Head of caudate nucleus (tissue), 42 donors: ENCODE measurements at regions not wholly inside any gene's neighbourhood (a gene's known extent, or its start where the extent isn't known, plus 50 kb on each side); places are given as distances from the start of the nearest gene placed in this dataset.
A peak's percentile ranks its signal among the peaks of the same experiment; 100 is the strongest.
"Not testable (repeated sequence)": the region's sequence is repeated elsewhere in the genome, so short reads cannot be mapped to it uniquely, and the experiment has no call there.

ENCODE experiments used
- DNase-seq, 42 donors: peaks; one replicate each; pipeline versions ENCODE4 v3.0.0 to v3.0.0-alpha.2; 2020 to 2021; ENCODE audit warnings: mixed read lengths in 7 of 42
- intact Hi-C: fragments of 100-400 bp; cut with DNase I; formaldehyde crosslinking; loops from one replicate; pipeline ENCODE4 v1.15.0; 2022

- DNase-seq, intact Hi-C loops: not testable (repeated sequence)
Observed at GRCh38 chr7:97234494-97234893, 117.0 kb downstream of the SDHAF3 start.

DNA sequence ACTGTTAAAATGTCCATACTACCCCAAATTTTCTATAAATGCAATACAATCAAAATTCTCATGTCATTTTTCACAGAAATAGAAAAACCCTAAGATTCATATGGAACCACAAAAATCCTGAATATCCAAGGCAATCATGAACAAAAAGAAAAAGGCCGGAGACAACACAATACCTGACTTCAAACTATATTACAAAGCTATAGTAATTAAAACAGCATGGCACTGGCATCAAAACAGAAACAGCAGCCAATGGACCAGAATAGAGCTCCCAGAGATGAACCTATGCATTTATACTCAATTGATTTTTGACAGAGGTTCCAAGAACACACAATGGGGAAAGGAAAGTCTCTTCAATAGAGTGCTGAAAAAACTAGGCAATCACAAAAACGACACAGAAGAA, 128.8 kb downstream of the SDHAF3 start:
- DNase-seq, result no peak
- intact Hi-C loops, result no loop called here

- DNase-seq, intact Hi-C loops: not testable (repeated sequence)
Observed at GRCh38 chr7:97258187-97258586, 140.7 kb downstream of the SDHAF3 start.

- intact Hi-C loops, result no loop called here
- no peak for DNase-seq
Observed at GRCh38 chr7:97269741-97270140, 152.2 kb downstream of the SDHAF3 start.

DNA sequence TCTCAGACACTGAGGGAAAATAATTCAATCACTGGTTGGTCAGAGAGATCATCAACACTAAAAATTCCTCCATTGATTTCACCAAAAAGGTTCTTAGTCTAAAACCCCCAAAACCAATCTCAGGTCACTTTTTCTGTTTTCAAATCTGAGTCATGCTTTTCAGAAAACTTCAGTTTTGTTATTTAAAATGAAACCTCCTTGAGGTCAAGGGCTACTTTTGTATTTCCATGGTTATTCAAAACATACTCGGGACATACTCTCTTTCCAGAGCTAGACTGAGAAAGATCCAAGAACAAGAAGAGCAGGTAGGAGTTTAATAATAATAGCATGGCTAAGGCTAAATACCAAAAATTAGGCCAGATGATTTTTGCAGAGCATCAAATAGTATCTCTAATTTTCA, 152.8 kb downstream of the SDHAF3 start:
- no peak for DNase-seq
- intact Hi-C loops, result no loop called here

DNA sequence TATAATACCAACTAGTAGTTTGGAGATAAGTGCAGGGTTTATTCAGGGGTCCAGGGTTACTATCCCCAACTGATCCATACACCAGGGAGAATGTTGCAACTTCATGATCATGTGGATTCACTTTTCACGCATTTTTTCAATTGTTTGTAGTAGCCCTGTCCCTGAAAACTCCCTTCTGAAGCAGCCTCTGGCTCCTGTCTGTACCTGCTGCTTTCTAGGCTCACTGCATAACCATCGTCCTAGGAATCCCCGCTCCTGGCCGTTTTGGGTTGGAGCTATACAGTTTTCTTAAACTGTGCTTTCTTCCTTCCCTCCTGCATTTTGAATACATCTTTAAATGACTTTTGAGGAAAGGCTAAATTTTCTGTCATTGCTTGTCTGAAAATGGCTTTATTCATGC, 154.1 kb downstream of the SDHAF3 start:
- no peak for DNase-seq
- intact Hi-C loops, result no loop called here

DNA sequence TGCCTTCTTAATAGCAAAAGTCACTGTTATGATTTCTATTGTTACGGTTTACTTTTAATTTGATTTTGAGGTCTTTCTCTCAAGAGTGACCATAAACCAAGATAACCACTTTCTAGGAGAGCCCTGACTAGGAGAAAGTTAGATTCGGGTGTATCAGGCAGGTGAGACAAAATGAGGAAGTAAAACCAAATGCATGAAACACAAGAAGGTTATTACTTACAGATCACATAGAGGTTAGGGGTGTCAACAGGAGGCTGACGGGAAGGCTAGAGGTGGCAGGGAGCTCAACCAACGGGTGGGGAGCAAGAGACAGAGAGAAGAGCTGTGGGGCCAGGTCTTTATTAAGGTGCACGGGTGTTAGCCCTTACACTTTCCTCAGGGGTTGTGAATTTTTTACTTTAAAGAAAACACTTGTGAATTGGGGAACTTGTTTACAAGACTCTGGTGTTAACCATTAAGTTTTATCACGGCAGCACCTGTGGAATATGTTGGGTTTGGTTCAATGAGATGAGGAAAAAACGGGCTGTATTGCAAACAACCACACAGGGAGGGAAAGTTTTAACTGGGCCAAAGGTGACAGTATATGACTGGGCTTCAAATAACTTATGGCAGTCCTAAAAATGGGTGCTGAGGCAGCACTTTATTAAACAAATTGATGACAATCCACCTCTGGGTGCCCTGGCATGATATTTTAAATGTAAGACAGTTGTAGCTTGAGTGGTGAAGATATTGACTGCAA, 154.9 kb downstream of the SDHAF3 start:
- DNase-seq, result no peak
- intact Hi-C loops, result no loop called here

- intact Hi-C loops, result no loop called here
- no peak for DNase-seq
Observed at GRCh38 chr7:97275475-97275874, 158.0 kb downstream of the SDHAF3 start.

- DNase-seq, result no peak
- intact Hi-C loops, result no loop called here
Observed at GRCh38 chr7:97280950-97281349, 163.5 kb downstream of the SDHAF3 start.

DNA sequence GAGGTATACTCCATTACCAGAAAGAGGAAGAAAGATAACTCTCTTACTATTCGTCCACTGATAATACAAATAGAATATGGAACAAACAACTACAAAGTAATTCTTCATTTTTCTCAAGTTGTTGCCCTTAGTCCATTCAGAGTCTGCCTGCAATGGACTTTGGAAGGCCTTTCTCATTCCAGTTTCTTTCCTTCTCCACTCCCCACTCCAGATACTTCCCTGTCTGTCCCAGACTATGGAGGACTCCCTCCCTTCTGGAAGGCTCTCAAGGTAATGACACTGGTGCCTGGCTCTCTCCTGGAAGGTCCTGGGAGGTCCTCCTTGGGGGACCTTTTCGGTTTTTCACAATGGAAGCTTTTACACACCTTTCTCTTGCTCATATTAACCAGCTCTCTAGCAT, 167.8 kb downstream of the SDHAF3 start:
- intact Hi-C loops, result no loop called here
- no peak for DNase-seq

DNA sequence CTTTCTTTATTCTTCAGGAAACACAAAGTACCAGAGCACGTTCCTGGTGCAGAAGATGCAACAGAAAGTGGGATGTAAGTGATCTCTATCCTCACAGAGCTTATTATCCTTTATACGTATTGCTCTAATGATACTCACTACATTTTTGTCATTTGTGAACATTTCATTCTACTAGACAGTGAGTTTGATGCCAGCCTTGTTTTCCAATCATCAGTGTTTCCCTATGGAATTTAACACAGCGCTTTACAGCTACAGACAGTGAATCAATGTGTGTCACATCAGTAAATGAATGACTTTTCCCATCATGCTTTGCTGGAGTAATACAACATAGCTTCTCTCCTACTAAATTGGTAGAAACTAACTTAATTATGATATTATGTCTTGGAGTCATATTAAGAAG, 175.5 kb downstream of the SDHAF3 start:
- no peak for DNase-seq
- intact Hi-C loops, result no loop called here

DNA sequence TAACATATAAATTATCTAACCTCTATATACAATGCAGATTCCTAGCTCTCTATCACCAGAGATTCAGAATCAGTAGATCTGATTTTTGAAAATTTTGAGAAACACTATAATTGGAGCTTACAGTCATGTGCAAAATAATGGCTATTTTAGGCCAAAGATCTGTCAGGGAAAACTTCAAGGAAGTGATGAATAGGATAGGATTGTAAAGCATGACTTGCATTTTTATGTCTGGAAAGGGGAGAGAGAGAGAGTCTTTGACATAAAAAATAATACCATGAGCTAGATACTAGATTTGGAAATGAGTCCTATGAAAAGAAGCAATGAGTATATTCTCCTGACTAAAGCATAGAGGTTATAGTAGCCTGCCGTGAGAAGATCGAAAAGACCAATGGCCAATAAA, 181.1 kb downstream of the SDHAF3 start:
- no peak for DNase-seq
- intact Hi-C loops, result no loop called here

DNA sequence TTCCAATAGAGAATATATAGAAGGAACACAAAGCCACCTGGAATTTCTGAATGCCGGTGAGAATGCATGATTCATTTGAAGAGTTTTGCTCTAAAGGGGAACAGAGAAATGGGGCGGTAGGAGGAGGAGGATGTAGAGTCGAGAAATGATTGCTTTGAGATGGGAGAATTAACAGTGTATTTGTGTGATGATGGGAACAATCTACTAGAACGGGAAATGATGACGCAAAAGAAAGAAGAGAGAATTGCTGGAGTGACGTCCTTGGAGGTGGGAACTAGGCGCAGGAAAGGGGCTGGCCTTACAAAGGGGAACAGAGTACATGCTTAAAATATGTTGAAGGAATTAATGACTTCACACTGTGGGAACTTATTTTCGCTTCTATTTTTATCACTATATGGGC, 188.1 kb downstream of the SDHAF3 start:
- intact Hi-C loops, result no loop called here
- DNase-seq, result peak in 9 of 42 donors; percentile 3 to 60 (median 27)

DNA sequence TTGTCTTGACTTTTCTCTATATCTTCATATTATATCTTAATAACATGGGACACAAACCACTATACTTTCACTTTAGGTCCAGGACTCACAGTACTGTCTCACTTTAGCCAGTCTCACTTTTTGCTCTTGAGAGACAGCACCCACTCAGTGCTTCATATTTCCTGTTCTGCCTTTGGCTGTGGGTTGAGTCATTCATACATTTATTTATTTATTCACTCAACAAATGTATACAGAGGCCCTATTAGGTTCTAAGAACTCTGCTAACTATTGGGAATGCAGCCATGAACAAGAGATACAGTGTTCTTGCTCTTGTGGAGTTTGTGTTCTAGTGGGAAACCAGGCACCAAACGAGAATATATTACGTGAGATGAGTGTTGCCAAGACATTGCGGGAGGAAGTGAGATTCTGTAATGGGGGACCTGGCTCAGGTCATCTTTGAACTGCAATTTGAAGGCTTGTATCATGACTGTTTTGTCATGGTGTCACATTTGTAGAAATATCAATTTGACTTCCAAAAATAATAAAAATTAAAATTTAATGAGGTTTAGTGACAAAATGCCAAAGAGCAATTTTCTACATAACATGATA, 190.1 kb downstream of the SDHAF3 start:
- intact Hi-C loops, result no loop called here

DNA sequence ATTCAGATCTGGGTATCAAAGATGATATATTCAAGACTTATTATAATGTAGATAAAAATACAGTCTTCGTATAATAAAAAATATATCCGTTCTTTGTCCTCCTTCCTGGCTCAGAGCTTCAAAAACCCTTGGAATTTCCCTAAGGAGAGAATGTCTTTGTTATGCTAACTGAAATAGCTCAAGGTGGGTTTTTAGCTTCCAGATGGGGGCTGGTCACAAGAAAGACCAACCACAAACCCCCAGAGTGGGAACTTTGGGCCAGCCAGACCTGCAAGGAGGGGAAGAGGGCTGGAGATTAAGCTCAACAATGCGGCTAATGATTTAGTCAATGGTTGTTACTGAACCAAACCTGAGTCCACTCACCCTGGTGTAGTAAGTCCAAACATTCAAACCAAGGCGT, 196.4 kb downstream of the SDHAF3 start:
- no peak for DNase-seq
- intact Hi-C loops, result no loop called here

More for the DNA sequence above, 190.1 kb downstream of the SDHAF3 start:
- no peak for DNase-seq

- intact Hi-C loops, result no loop called here
- DNase-seq, result peak in 17 of 42 donors; percentile 8 to 55 (median 20)
Observed at GRCh38 chr7:97317575-97317974, 200.1 kb downstream of the SDHAF3 start.

DNA sequence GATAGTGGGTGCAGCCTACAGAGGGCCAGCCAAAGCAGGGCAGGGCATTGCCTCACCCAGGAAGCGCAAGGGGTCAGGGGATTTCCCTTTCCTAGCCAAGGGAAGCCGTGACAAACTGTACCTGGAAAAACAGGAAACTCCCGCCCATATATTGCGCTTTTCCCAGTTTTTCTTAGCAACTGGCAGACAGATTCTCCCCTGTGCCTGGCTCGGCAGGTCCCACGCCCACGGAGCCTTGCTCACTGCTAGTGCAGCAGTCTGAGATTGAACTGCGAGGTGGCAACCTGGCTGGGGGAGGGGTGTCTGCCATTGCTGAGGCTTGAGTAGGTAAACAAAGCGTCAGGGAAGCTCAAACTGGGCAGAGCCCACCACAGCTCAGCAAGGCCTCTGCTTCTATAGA, 212.4 kb downstream of the SDHAF3 start:
- DNase-seq, result peak; percentile 16 to 86 (median 64)
- intact Hi-C loops, result not testable (repeated sequence)

GRCh38 chr7:97337849-97338248, 220.4 kb downstream of the SDHAF3 start:
- intact Hi-C loops, result no loop called here
- no peak for DNase-seq

GRCh38 chr7:97342512-97342911, 225.0 kb downstream of the SDHAF3 start:
- intact Hi-C loops, result no loop called here
- no peak for DNase-seq

DNA sequence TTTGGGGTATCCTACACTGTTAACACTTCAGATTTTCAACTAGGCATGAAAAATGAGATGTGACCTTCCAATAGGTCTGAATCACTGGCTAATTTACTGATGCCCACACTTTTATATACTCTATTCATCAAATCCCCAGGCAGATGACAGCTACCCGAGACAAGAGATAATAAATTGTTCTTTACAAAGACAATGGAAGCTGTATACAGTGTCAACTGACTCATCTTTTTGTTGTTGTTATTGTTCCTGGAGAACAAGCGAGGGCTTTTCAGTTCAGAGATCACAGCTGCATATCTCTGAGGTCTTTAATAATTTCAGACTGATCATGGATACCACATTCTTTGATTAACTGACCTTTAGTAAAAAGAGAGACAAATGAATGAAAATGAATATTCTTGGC, 228.9 kb downstream of the SDHAF3 start:
- peak in 13 of 42 donors; percentile 7 to 72 (median 21) for DNase-seq
- intact Hi-C loops, result no loop called here

- DNase-seq, result no peak
- intact Hi-C loops, result no loop called here
Observed at GRCh38 chr7:97351488-97351887, 234.0 kb downstream of the SDHAF3 start.
